Gastrocnemius medialis (tissue), 4 donors: ENCODE measurements at regions not wholly inside any gene's neighbourhood (a gene's known extent, or its start where the extent isn't known, plus 50 kb on each side); places are given as distances from the start of the nearest gene placed in this dataset.

Experiments
- ATAC-seq, 2 donors: fragments of 150-250 bp; one replicate each; pipeline ENCODE4 v1.9.1; 2016
- DNase-seq, 2 donors: peaks; one replicate each; pipeline ENCODE4 v3.0.0-alpha.2; 2019
- H3K27ac ChIP-seq, 4 donors: fragments of 200-600 bp; sonication (generic); 1 replicate in 1 of 4; 2 replicates in 3 of 4; pipeline ENCODE4 v1.5.1; 2016 to 2018; ENCODE audit warnings: mild to moderate bottlenecking in 2 of 4, moderate library complexity in 1 of 4
- H3K27me3 ChIP-seq, 3 donors: fragments of 200-600 bp; sonication (generic) in 2 of 3; 1 replicate in 1 of 3; 2 replicates in 2 of 3; pipeline versions ENCODE4 v1.5.1 to v1.6.0; 2016 to 2019; ENCODE audit warnings: mild to moderate bottlenecking in 1 of 3, moderate library complexity in 1 of 3
- H3K36me3 ChIP-seq, 2 donors: fragments of 200-600 bp; sonication (generic) in 1 of 2; one replicate each; pipeline ENCODE4 v1.5.1; 2017 to 2018
- H3K4me1 ChIP-seq, 2 donors: fragments of 200-600 bp; sonication (generic) in 1 of 2; one replicate each; pipeline ENCODE4 v1.5.1; 2016 to 2017; ENCODE audit warnings: mild to moderate bottlenecking in 2 of 2
- H3K4me3 ChIP-seq, 4 donors: fragments of 200-600 bp; sonication (generic) in 3 of 4; 1 replicate in 1 of 4; 2 replicates in 3 of 4; pipeline ENCODE4 v1.5.1; 2016 to 2019; ENCODE audit warnings: mild to moderate bottlenecking in 2 of 4
- H3K9me3 ChIP-seq, 3 donors: fragments of 200-600 bp; sonication (generic) in 2 of 3; 1 replicate in 1 of 3; 2 replicates in 2 of 3; pipeline ENCODE4 v1.5.1; 2016 to 2019
- CTCF ChIP-seq, 5 experiments: fragments of 450-650 bp in 3 of 5; fragments of 200-600 bp in 2 of 5; sonication (generic) in 2 of 5; IDR thresholded peaks in 4 of 5; conservative IDR thresholded peaks in 1 of 5; 1 replicate in 4 of 5; 2 replicates in 1 of 5; pipeline ENCODE4 v1.5.1; 2016 to 2019; ENCODE audit warnings: antibody characterized with exemption in 5 of 5, mild to moderate bottlenecking in 3 of 5, moderate library complexity in 3 of 5
- POLR2A ChIP-seq, 2 donors: fragments of 450-650 bp; IDR thresholded peaks; one replicate each; pipeline ENCODE4 v1.6.1; 2017; ENCODE audit warnings: antibody characterized with exemption in 2 of 2, mild to moderate bottlenecking in 2 of 2, moderate library complexity in 2 of 2
- in situ Hi-C, 4 donors: fragments of 200-750 bp; cut with MboI; loops; one replicate each; pipeline versions ENCODE4 v1.15.0 to v1.8.0; 2017; ENCODE audit warnings: low sequenced_read_pairs in 4 of 4
- intact Hi-C: fragments of 100-400 bp; cut with DNase I; formaldehyde crosslinking; loops from one replicate; pipeline ENCODE4 v1.15.1; 2023; ENCODE audit warnings: low total_unique reads

- Histone ChIP-seq H3K27ac (no peak overlapping the region), H3K36me3 (no peaks in the 10 kb centered on the region), H3K27me3 (no peaks in the 10 kb centered on the region), H3K9me3 (no peaks in the 10 kb centered on the region), H3K4me3 (no peak overlapping the region), H3K4me1 (no peaks in the 10 kb centered on the region)
- in situ Hi-C loops (no loop called here), intact Hi-C loops (no loop called here)
- no peak for DNase-seq
- no peak for TF ChIP-seq POLR2A (IDR thresholded peaks at IDR 0.05)
- TF ChIP-seq CTCF (IDR thresholded peaks at IDR 0.05 in 4 of 5, conservative IDR thresholded peaks at IDR 0.05 in 1 of 5): no peak
- ATAC-seq: no peak
Measured at GRCh38 chr16:8026450-8026849, 563.9 kb downstream of the TMEM114 start.

GRCh38 chr16:8023326-8023725 is 567.0 kb downstream of the TMEM114 start:
- no peaks in the 10 kb centered on the region for H3K27me3 ChIP-seq
- H3K36me3 ChIP-seq: no peaks in the 10 kb centered on the region
- no peaks in the 10 kb centered on the region for H3K4me1 ChIP-seq
- intact Hi-C loops: no loop called here
- no peaks in the 10 kb centered on the region for H3K9me3 ChIP-seq
- in situ Hi-C loops: loop anchor here in 1 of 4 donors (25.0 kb wide), 1 partner anchor 111 kb away; no protein-coding TSS in a partner anchor
- no peak for TF ChIP-seq POLR2A (IDR thresholded peaks at IDR 0.05)
- no peak for TF ChIP-seq CTCF (IDR thresholded peaks at IDR 0.05 in 4 of 5, conservative IDR thresholded peaks at IDR 0.05 in 1 of 5)
- no peak for ATAC-seq
- no peak overlapping the region for H3K4me3 ChIP-seq
- no peak overlapping the region for H3K27ac ChIP-seq
- DNase-seq: no peak

DNA sequence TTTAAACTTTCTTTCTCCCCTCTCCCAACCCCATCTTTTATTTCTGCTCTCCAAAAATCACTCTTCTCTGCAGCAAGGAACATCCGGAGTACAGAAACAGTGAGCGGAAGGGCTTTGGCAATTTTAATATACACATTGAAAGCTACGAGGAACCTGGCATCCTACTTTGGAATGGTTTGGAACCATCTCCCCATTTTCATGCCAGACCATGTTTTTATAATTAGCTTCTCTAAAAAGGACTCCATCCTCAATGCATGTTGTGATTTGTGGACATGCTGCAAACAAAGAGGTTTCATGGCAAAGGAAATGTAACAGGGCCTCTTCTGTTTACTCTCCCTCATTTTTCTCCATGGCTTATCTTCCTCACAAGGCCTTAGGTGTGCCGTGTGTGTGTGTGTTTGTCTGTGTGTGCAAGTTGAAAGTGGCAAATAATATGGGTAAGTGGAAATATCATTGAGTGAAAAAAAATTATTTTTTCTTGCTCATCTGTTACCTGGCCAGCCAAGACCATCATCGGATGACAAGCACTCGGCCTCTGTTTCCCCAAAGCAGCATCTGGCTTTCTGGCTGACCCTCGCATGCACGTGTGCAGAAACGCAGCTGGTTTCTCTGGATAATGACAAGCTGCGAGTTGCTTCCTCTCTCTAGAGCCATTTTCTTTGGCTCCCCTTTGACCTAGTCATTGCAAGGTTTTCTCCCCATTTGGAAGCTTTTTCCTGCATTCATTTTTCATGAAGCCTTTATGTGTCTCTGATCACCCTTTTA is 585.0 kb downstream of the TMEM114 start:
- intact Hi-C loops: no loop called here
- no peak overlapping the region for H3K27ac ChIP-seq
- DNase-seq (no peak), ATAC-seq (no peak)
- no peak for TF ChIP-seq POLR2A (IDR thresholded peaks at IDR 0.05)
- TF ChIP-seq CTCF (IDR thresholded peaks at IDR 0.05 in 4 of 5, conservative IDR thresholded peaks at IDR 0.05 in 1 of 5): no peak
- H3K9me3 ChIP-seq: no peaks in the 10 kb centered on the region
- H3K36me3 ChIP-seq: no peaks in the 10 kb centered on the region
- no peak overlapping the region for H3K4me3 ChIP-seq
- no peaks in the 10 kb centered on the region for H3K4me1 ChIP-seq
- H3K27me3 ChIP-seq: no peaks in the 10 kb centered on the region
- in situ Hi-C loops: loop anchor here in 1 of 4 donors (25.0 kb wide), 1 partner anchor 93 kb away; no protein-coding TSS in a partner anchor

DNA sequence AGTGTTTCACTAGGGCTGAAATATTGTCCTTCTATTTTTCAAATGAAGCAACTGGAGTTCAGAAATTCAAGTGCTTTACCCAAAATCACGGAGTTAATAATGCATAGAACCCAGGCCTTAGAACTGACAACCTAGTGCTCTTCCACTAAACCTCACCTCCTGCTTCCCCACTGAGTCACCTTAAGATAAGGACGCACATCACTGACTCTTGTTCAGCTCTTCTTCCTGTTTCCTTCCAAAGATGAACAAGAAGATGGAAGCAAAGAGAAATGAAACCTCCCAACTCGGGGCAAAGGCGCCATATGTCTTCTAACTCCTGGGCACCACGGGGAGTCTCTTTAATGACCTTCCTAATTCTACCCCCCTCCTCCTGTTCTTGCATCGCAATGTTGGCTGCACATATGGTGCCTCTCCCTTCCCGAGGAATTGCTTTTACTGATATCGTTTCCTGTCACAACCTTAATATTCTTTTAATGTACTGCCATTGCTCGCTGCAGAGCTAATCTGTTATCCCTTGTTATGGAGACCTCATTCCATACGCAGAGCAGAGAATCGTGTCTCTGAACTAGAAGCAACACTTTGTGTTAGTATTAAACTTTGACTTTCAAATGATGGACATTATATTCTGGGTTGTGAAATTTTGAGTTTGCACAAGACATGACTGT is 591.4 kb downstream of the TMEM114 start:
- intact Hi-C loops (no loop called here), in situ Hi-C loops (no loop called here)
- DNase-seq (no peak), ATAC-seq (no peak)
- Histone ChIP-seq H3K4me3 (no peak overlapping the region), H3K27ac (no peak overlapping the region), H3K36me3 (no peaks in the 10 kb centered on the region), H3K4me1 (no peaks in the 10 kb centered on the region), H3K27me3 (no peaks in the 10 kb centered on the region), H3K9me3 (no peaks in the 10 kb centered on the region)
- TF ChIP-seq CTCF (IDR thresholded peaks at IDR 0.05 in 4 of 5, conservative IDR thresholded peaks at IDR 0.05 in 1 of 5) (no peak), POLR2A (IDR thresholded peaks at IDR 0.05) (no peak)
